Activated CD4-positive, alpha-beta T cell treated with anti-CD3 and anti-CD28 coated beads, Interleukin-2, Interleukin-6, amounts not matched to agents 100 ng/mL and 50 ng/mL, durations not matched to agents 16 hours and 8 hours (primary cell): ENCODE measurements at regions not wholly inside any gene's neighbourhood (a gene's known extent, or its start where the extent isn't known, plus 50 kb on each side); places are given as distances from the start of the nearest gene placed in this dataset.
"Not testable (repeated sequence)": the region's sequence is repeated elsewhere in the genome, so short reads cannot be mapped to it uniquely, and the experiment has no call there.

Source experiments
- DNase-seq: peaks from one replicate; pipeline ENCODE4 v3.0.0-alpha.2; 2020

- DNase-seq = no peak
Observed at GRCh38 chrX:113287761-113288160, 447.1 kb upstream of the AMOT start.

GRCh38 chrX:113275804-113276203 lies 435.2 kb upstream of the AMOT start:
- no peak for DNase-seq

- DNase-seq = peak; percentile 5
Observed at GRCh38 chrX:113274791-113275190, 434.2 kb upstream of the AMOT start.

GRCh38 chrX:113274345-113274744 lies 433.7 kb upstream of the AMOT start:
- peak; percentile 4 for DNase-seq

- DNase-seq = no peak
Observed at GRCh38 chrX:113269203-113269602, 428.6 kb upstream of the AMOT start.

- no peak for DNase-seq
Observed at GRCh38 chrX:113260474-113260873, 419.8 kb upstream of the AMOT start.

- no peak for DNase-seq
Observed at GRCh38 chrX:113222305-113222704, 381.7 kb upstream of the AMOT start.

GRCh38 chrX:113212052-113212451 lies 371.4 kb upstream of the AMOT start:
- no peak for DNase-seq

- no peak for DNase-seq
Observed at GRCh38 chrX:113202601-113203000, 362.0 kb upstream of the AMOT start.

GRCh38 chrX:113195949-113196348 lies 355.3 kb upstream of the AMOT start:
- no peak for DNase-seq

GRCh38 chrX:113192418-113192817 lies 351.8 kb upstream of the AMOT start:
- no peak for DNase-seq

- peak; percentile 1 for DNase-seq
Observed at GRCh38 chrX:113157496-113157895, 316.9 kb upstream of the AMOT start.

- DNase-seq = not testable (repeated sequence)
Observed at GRCh38 chrX:113154315-113154714, 313.7 kb upstream of the AMOT start.

- no peak for DNase-seq
Observed at GRCh38 chrX:113136836-113137235, 296.2 kb upstream of the AMOT start.

- no peak for DNase-seq
Observed at GRCh38 chrX:113133316-113133715, 292.7 kb upstream of the AMOT start.

- no peak for DNase-seq
Observed at GRCh38 chrX:113124693-113125092, 284.1 kb upstream of the AMOT start.

GRCh38 chrX:113075521-113075920 lies 234.9 kb upstream of the AMOT start:
- no peak for DNase-seq

GRCh38 chrX:113059714-113060113 lies 219.1 kb upstream of the AMOT start:
- DNase-seq = no peak

- DNase-seq = peak; percentile 49
Observed at GRCh38 chrX:113058634-113059033, 218.0 kb upstream of the AMOT start.

- DNase-seq = no peak
Observed at GRCh38 chrX:113048896-113049295, 208.3 kb upstream of the AMOT start.

- DNase-seq = no peak
Observed at GRCh38 chrX:113048480-113048879, 207.8 kb upstream of the AMOT start.

- no peak for DNase-seq
Observed at GRCh38 chrX:113033966-113034680, 193.5 kb upstream of the AMOT start.

GRCh38 chrX:113019958-113020357 lies 179.3 kb upstream of the AMOT start:
- DNase-seq = no peak

- DNase-seq = no peak
Observed at GRCh38 chrX:113009837-113010236, 169.2 kb upstream of the AMOT start.

GRCh38 chrX:113009029-113009428 lies 168.4 kb upstream of the AMOT start:
- no peak for DNase-seq
